ENCODE measurements at regions not wholly inside any gene's neighbourhood (a gene's known extent, or its start where the extent isn't known, plus 50 kb on each side); places are given as distances from the start of the nearest gene placed in this dataset.
"Not testable (repeated sequence)": the region's sequence is repeated elsewhere in the genome, so short reads cannot be mapped to it uniquely, and the experiment has no call there.

GRCh38 chrX:130507015-130507414 lies 105.2 kb downstream of the RBMX2 start:
- Histone ChIP-seq H3K36me3 (ENCODE audit: control insufficient read depth in 1 of 2, insufficient read depth in 2 of 2, low read length in 2 of 2) (no peaks in the 10 kb centered on the region), H3K4me2 (ENCODE audit: low read length) (no peak overlapping the region), H3K9me3 (ENCODE audit: control insufficient read depth in 1 of 2, insufficient read depth in 1 of 2, low read depth in 1 of 2, low read length in 2 of 2) (no peaks in the 10 kb centered on the region), H4K20me1 (ENCODE audit: insufficient read depth) (no peaks in the 10 kb centered on the region), H3K9me2 (ENCODE audit: insufficient read depth) (no peaks in the 10 kb centered on the region), H2AFZ (ENCODE audit: low read depth, low read length, poor library complexity, severe bottlenecking) (no peak overlapping the region), H3K79me2 (ENCODE audit: insufficient read depth, low read length) (no peaks in the 10 kb centered on the region), H3K27ac (ENCODE audit: low read depth, low read length) (no peak overlapping the region), H3K4me1 (ENCODE audit: control insufficient read depth in 1 of 2, insufficient read depth in 2 of 2, low read length in 2 of 2) (no peaks in the 10 kb centered on the region), H3K9ac (ENCODE audit: low read length) (no peak overlapping the region), H3K27me3 (ENCODE audit: insufficient read depth, low read length) (0 out of 2 replicates have a peak, but pooled peaks cover 4% of the 10 kb centered on the region), H3K4me3 (replicated peaks in 1 of 2; ENCODE audit: low read depth in 1 of 2, low read length in 2 of 2) (no peak overlapping the region)
- ChIA-PET CTCF (no interaction called here), RAD21 (ENCODE audit: low non-redundant PET in 1 of 2, low total read pairs in 2 of 2, uncharacterized antibody in 2 of 2, unreplicated experiment in 2 of 2) (no interaction called here), POLR2A (no interaction called here)
- no peak for TF ChIP-seq YY1 (IDR thresholded peaks at IDR 0.05; ENCODE audit: extremely low read depth, insufficient replicate concordance, low read depth, low read length)
- no peak for ATAC-seq
- no peak for DNase-seq (ENCODE audit: low read depth, low spot score)
- BruUV-seq (replicated peaks): no TSS peak
- intact Hi-C loops (cut with micrococcal nuclease): no loop called here

- not testable (repeated sequence) for DNase-seq (ENCODE audit: low read depth, low spot score)
Observed at GRCh38 chrX:130512534-130512933, 110.7 kb downstream of the RBMX2 start.

GRCh38 chrX:130516123-130516522 lies 114.3 kb downstream of the RBMX2 start:
- Histone ChIP-seq H3K9me2 (ENCODE audit: insufficient read depth) (no peaks in the 10 kb centered on the region), H3K27me3 (ENCODE audit: insufficient read depth, low read length) (no peaks in the 10 kb centered on the region), H3K9me3 (ENCODE audit: control insufficient read depth in 1 of 2, insufficient read depth in 1 of 2, low read depth in 1 of 2, low read length in 2 of 2) (no peaks in the 10 kb centered on the region), H3K4me1 (ENCODE audit: control insufficient read depth in 1 of 2, insufficient read depth in 2 of 2, low read length in 2 of 2) (no peaks in the 10 kb centered on the region), H3K27ac (ENCODE audit: low read depth, low read length) (no peak overlapping the region), H3K9ac (ENCODE audit: low read length) (no peak overlapping the region), H3K4me2 (ENCODE audit: low read length) (no peak overlapping the region), H3K79me2 (ENCODE audit: insufficient read depth, low read length) (no peaks in the 10 kb centered on the region), H3K4me3 (replicated peaks in 1 of 2; ENCODE audit: low read depth in 1 of 2, low read length in 2 of 2) (no peak overlapping the region), H2AFZ (ENCODE audit: low read depth, low read length, poor library complexity, severe bottlenecking) (no peak overlapping the region), H3K36me3 (ENCODE audit: control insufficient read depth in 1 of 2, insufficient read depth in 2 of 2, low read length in 2 of 2) (no peaks in the 10 kb centered on the region), H4K20me1 (ENCODE audit: insufficient read depth) (no peaks in the 10 kb centered on the region)
- POLR2A ChIA-PET: no interaction called here
- CTCF ChIA-PET: no interaction called here
- DNase-seq (ENCODE audit: low read depth, low spot score): no peak
- BruUV-seq (replicated peaks): no TSS peak
- RAD21 ChIA-PET (ENCODE audit: low non-redundant PET in 1 of 2, low total read pairs in 2 of 2, uncharacterized antibody in 2 of 2, unreplicated experiment in 2 of 2): no interaction called here
- ATAC-seq: no peak
- TF ChIP-seq, protein P1, sequence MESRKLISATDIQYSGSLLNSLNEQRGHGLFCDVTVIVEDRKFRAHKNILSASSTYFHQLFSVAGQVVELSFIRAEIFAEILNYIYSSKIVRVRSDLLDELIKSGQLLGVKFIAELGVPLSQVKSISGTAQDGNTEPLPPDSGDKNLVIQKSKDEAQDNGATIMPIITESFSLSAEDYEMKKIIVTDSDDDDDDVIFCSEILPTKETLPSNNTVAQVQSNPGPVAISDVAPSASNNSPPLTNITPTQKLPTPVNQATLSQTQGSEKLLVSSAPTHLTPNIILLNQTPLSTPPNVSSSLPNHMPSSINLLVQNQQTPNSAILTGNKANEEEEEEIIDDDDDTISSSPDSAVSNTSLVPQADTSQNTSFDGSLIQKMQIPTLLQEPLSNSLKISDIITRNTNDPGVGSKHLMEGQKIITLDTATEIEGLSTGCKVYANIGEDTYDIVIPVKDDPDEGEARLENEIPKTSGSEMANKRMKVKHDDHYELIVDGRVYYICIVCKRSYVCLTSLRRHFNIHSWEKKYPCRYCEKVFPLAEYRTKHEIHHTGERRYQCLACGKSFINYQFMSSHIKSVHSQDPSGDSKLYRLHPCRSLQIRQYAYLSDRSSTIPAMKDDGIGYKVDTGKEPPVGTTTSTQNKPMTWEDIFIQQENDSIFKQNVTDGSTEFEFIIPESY (IDR thresholded peaks at IDR 0.05; ENCODE audit: extremely low read depth, insufficient replicate concordance, low read length): no peak
- TF ChIP-seq ELF1 (IDR thresholded peaks at IDR 0.05; ENCODE audit: borderline replicate concordance, low read depth) (no peak), EZH2phosphoT487 (IDR thresholded peaks at IDR 0.05; ENCODE audit: borderline replicate concordance) (no peak), SRF (IDR thresholded peaks at IDR 0.05; ENCODE audit: low read depth) (no peak), ATF3 (IDR thresholded peaks at IDR 0.05) (no peak), RAD21 (IDR thresholded peaks at IDR 0.05; ENCODE audit: low read depth) (no peak), TCF7L2 (IDR thresholded peaks at IDR 0.05; ENCODE audit: borderline replicate concordance, extremely low read depth, insufficient read depth, insufficient read length) (no peak), POLR2A (IDR thresholded peaks at IDR 0.05; ENCODE audit: borderline replicate concordance, extremely low read depth, insufficient read depth, insufficient read length) (no peak), EZH2 (IDR thresholded peaks at IDR 0.05) (no peak), ZNF274 (IDR thresholded peaks at IDR 0.05; ENCODE audit: low read depth, low read length) (no peak)
- intact Hi-C loops (cut with micrococcal nuclease): no loop called here

More at GRCh38 chrX:130512534-130512933, 110.7 kb downstream of the RBMX2 start:
- POLR2A ChIA-PET; ATAC-seq; H2AFZ ChIP-seq (ENCODE audit: low read depth, low read length, poor library complexity, severe bottlenecking); H3K79me2 ChIP-seq (ENCODE audit: insufficient read depth, low read length); H3K4me2 ChIP-seq (ENCODE audit: low read length); H3K9me3 ChIP-seq (ENCODE audit: control insufficient read depth in 1 of 2, insufficient read depth in 1 of 2, low read depth in 1 of 2, low read length in 2 of 2); CTCF ChIA-PET; BruUV-seq (replicated peaks); H3K9ac ChIP-seq (ENCODE audit: low read length); H3K4me3 ChIP-seq (replicated peaks in 1 of 2; ENCODE audit: low read depth in 1 of 2, low read length in 2 of 2); H3K9me2 ChIP-seq (ENCODE audit: insufficient read depth); H3K27ac ChIP-seq (ENCODE audit: low read depth, low read length); intact Hi-C loops (cut with micrococcal nuclease); RAD21 ChIA-PET (ENCODE audit: low non-redundant PET in 1 of 2, low total read pairs in 2 of 2, uncharacterized antibody in 2 of 2, unreplicated experiment in 2 of 2); H3K36me3 ChIP-seq (ENCODE audit: control insufficient read depth in 1 of 2, insufficient read depth in 2 of 2, low read length in 2 of 2); H3K27me3 ChIP-seq (ENCODE audit: insufficient read depth, low read length); H4K20me1 ChIP-seq (ENCODE audit: insufficient read depth); H3K4me1 ChIP-seq (ENCODE audit: control insufficient read depth in 1 of 2, insufficient read depth in 2 of 2, low read length in 2 of 2): not testable (repeated sequence)
